OCI-LY1 (cell line): ENCODE measurements at regions not wholly inside any gene's neighbourhood (a gene's known extent, or its start where the extent isn't known, plus 50 kb on each side); places are given as distances from the start of the nearest gene placed in this dataset.

Experiments used
- H2AFZ ChIP-seq: fragments of 200-600 bp; sonication (generic), shearing (Covaris generic); 2 replicates; pipeline ENCODE4 v1.6.0; 2014; ENCODE audit warnings: antibody characterized with exemption, mild to moderate bottlenecking, low read length
- H3F3A ChIP-seq: fragments of 200-600 bp; sonication (generic), shearing (Covaris generic); 2 replicates; pipeline ENCODE4 v1.6.0; 2014; ENCODE audit warnings: mild to moderate bottlenecking, antibody characterized with exemption, low read length, moderate library complexity; ENCODE audit not compliant: insufficient read depth
- H3K27ac ChIP-seq: fragments of 200-600 bp; sonication (generic); 2 replicates; pipeline ENCODE4 v1.5.1; 2014; ENCODE audit warnings: low read length, mixed run types, mild to moderate bottlenecking, low read depth; ENCODE audit not compliant: poor library complexity, severe bottlenecking
- H3K27me3 ChIP-seq: fragments of 200-600 bp; sonication (generic); 2 replicates; pipeline ENCODE4 v1.6.0; 2014; ENCODE audit warnings: antibody characterized with exemption, mild to moderate bottlenecking, low read length, moderate library complexity; ENCODE audit not compliant: insufficient read depth
- H3K36me3 ChIP-seq: fragments of 200-600 bp; sonication (generic); 2 replicates; pipeline ENCODE4 v1.6.1; 2014; ENCODE audit warnings: mild to moderate bottlenecking, antibody characterized with exemption, low read length, moderate library complexity, mixed read lengths; ENCODE audit not compliant: insufficient read depth
- H3K4me1 ChIP-seq: fragments of 200-600 bp; sonication (generic); 2 replicates; pipeline ENCODE4 v1.5.1; 2014; ENCODE audit warnings: mild to moderate bottlenecking, low read length, moderate library complexity; ENCODE audit not compliant: insufficient read depth, severe bottlenecking
- H3K4me2 ChIP-seq: fragments of 200-600 bp; sonication (generic), shearing (Covaris generic); 2 replicates; pipeline ENCODE4 v1.6.1; 2014; ENCODE audit warnings: low read length
- H3K4me3 ChIP-seq: fragments of 200-600 bp; sonication (generic); 2 replicates; pipeline ENCODE4 v1.5.1; 2014; ENCODE audit warnings: low read length, low read depth, mild to moderate bottlenecking, mixed read lengths; ENCODE audit not compliant: poor library complexity, severe bottlenecking
- H3K79me2 ChIP-seq: fragments of 200-600 bp; shearing (Covaris generic); 2 replicates; pipeline ENCODE4 v1.6.1; 2016; ENCODE audit warnings: mixed run types, low read length, mixed read lengths; ENCODE audit not compliant: insufficient read depth
- H3K9ac ChIP-seq: fragments of 200-600 bp; sonication (generic), shearing (Covaris generic); 2 replicates; pipeline ENCODE4 v1.6.1; 2014; ENCODE audit warnings: mild to moderate bottlenecking, low read length, mixed read lengths
- H3K9me2 ChIP-seq: fragments of 200-600 bp; sonication (generic), shearing (Covaris generic); 2 replicates; pipeline ENCODE4 v1.6.1; 2014; ENCODE audit warnings: low read depth, mild to moderate bottlenecking, low read length, mixed read lengths
- H3K9me3 ChIP-seq: fragments of 200-600 bp; shearing (Covaris generic); 2 replicates; pipeline ENCODE4 v1.6.1; 2014; ENCODE audit warnings: low read length, mixed read lengths
- H4K20me1 ChIP-seq: fragments of 200-600 bp; sonication (generic), shearing (Covaris generic); 2 replicates; pipeline ENCODE4 v1.6.0; 2016; ENCODE audit warnings: mild to moderate bottlenecking, low read length; ENCODE audit not compliant: insufficient read depth
- CTCF ChIP-seq: fragments of 200-600 bp; sonication (generic), shearing (Covaris generic); IDR thresholded peaks from 2 replicates; pipeline ENCODE4 v1.5.1; 2017; ENCODE audit warnings: mild to moderate bottlenecking, antibody characterized with exemption, low read length, moderate library complexity, mixed read lengths
- EZH2 ChIP-seq: fragments of 200-600 bp; sonication (generic), shearing (Covaris generic); IDR thresholded peaks from 2 replicates; pipeline ENCODE4 v1.8.0; 2017; ENCODE audit warnings: borderline replicate concordance, mixed run types, mild to moderate bottlenecking, antibody characterized with exemption, low read length, moderate library complexity, mixed read lengths

- Histone ChIP-seq H3K36me3 (no peaks in the 10 kb centered on the region), H3K27ac (no peak overlapping the region), H3K9ac (no peak overlapping the region), H3K9me3 (no peaks in the 10 kb centered on the region), H3F3A (no peaks in the 10 kb centered on the region), H3K4me2 (no peak overlapping the region), H3K79me2 (no peaks in the 10 kb centered on the region), H2AFZ (no peak overlapping the region), H4K20me1 (no peaks in the 10 kb centered on the region), H3K4me3 (no peak overlapping the region), H3K9me2 (no peaks in the 10 kb centered on the region), H3K4me1 (no peaks in the 10 kb centered on the region), H3K27me3 (0 out of 2 replicates have a peak, but pooled peaks cover 3% of the 10 kb centered on the region)
- TF ChIP-seq CTCF (no peak), EZH2 (no peak)
These were observed 157.4 kb downstream of the SOX11 start for GRCh38 chr2:5849562-5849961.

GRCh38 chr2:5851410-5851809 is 159.2 kb downstream of the SOX11 start:
- no peaks in the 10 kb centered on the region for H4K20me1 ChIP-seq
- H3K36me3 ChIP-seq = no peaks in the 10 kb centered on the region
- no peaks in the 10 kb centered on the region for H3K79me2 ChIP-seq
- H2AFZ ChIP-seq = no peak overlapping the region
- TF ChIP-seq CTCF = no peak
- TF ChIP-seq EZH2 = no peak
- H3K4me1 ChIP-seq = no peaks in the 10 kb centered on the region
- no peak overlapping the region for H3K4me3 ChIP-seq
- H3F3A ChIP-seq = no peaks in the 10 kb centered on the region
- no peak overlapping the region for H3K4me2 ChIP-seq
- H3K9me2 ChIP-seq = no peaks in the 10 kb centered on the region
- no peak overlapping the region for H3K9ac ChIP-seq
- 0 out of 2 replicates have a peak, but pooled peaks cover under 1% of the 10 kb centered on the region for H3K27me3 ChIP-seq
- H3K9me3 ChIP-seq = no peaks in the 10 kb centered on the region
- H3K27ac ChIP-seq = no peak overlapping the region

- no peak overlapping the region for H3K27ac ChIP-seq
- H4K20me1 ChIP-seq = no peaks in the 10 kb centered on the region
- TF ChIP-seq CTCF (no peak), EZH2 (no peak)
- no peak overlapping the region for H2AFZ ChIP-seq
- H3K36me3 ChIP-seq = no peaks in the 10 kb centered on the region
- no peaks in the 10 kb centered on the region for H3K9me2 ChIP-seq
- H3K27me3 ChIP-seq = no peaks in the 10 kb centered on the region
- H3K9me3 ChIP-seq = no peaks in the 10 kb centered on the region
- no peaks in the 10 kb centered on the region for H3F3A ChIP-seq
- H3K79me2 ChIP-seq = no peaks in the 10 kb centered on the region
- H3K4me2 ChIP-seq = no peak overlapping the region
- H3K9ac ChIP-seq = no peak overlapping the region
- H3K4me1 ChIP-seq = no peaks in the 10 kb centered on the region
- H3K4me3 ChIP-seq = no peak overlapping the region
These were observed 162.6 kb downstream of the SOX11 start for GRCh38 chr2:5854797-5855196.
